Activated T-cell treated with anti-CD3 and anti-CD28 coated beads, Interleukin-2, amount 50 U/mL, for 48 hours (primary cell): ENCODE measurements at regions not wholly inside any gene's neighbourhood (a gene's known extent, or its start where the extent isn't known, plus 50 kb on each side); places are given as distances from the start of the nearest gene placed in this dataset.
"Not testable (repeated sequence)": the region's sequence is repeated elsewhere in the genome, so short reads cannot be mapped to it uniquely, and the experiment has no call there.

ENCODE experiments used
- DNase-seq, 2 experiments: peaks; one replicate each; pipeline ENCODE4 v3.0.0-alpha.2; 2020

GRCh38 chr4:31022702-31023101 is 302.5 kb downstream of the PCDH7 start:
- DNase-seq = no peak

GRCh38 chr4:31023109-31023508 is 302.9 kb downstream of the PCDH7 start:
- DNase-seq = no peak

- DNase-seq = no peak
Measured at GRCh38 chr4:31023742-31024141, 303.6 kb downstream of the PCDH7 start.

DNA sequence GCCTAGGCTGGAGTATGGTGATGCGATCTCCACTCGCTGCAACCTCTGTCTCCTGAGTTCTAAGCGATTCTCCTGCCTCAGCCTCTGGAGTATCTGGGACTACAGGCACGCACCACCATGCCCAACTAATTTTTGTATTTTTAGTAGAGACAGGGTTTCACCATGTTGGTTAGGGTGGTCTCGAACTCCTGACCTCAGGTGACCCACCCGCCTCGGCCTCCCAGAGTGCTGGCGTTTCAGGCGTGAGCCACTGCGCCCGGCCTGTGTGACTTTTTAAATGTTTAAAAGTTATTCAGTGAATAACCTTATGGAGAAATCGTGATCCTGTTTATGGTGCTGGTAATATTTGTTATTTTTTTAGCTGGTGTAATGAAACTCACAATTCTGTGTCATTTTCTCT is 304.6 kb downstream of the PCDH7 start:
- DNase-seq = not testable (repeated sequence)

GRCh38 chr4:31026256-31026655 is 306.1 kb downstream of the PCDH7 start:
- no peak for DNase-seq

DNA sequence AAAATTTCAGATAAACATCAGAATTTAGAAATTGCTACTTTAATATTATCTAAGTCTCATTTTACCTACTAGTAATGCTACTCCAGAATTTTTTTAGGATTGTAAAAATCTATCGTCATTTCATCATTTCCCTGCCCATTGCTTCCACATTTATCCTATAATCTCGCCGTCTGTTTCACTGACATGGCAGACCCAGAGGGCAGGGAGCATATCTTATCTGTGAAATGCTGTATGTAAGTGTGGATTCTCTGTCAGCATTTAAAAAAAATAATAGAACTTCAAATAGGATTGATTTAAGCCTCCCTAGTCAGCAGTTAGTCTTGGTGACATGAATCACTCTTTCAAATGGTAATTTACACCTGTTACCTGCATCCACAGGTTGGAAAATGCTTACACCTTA is 314.4 kb downstream of the PCDH7 start:
- DNase-seq = no peak

- no peak for DNase-seq
Measured at GRCh38 chr4:31035761-31036160, 315.6 kb downstream of the PCDH7 start.

DNA sequence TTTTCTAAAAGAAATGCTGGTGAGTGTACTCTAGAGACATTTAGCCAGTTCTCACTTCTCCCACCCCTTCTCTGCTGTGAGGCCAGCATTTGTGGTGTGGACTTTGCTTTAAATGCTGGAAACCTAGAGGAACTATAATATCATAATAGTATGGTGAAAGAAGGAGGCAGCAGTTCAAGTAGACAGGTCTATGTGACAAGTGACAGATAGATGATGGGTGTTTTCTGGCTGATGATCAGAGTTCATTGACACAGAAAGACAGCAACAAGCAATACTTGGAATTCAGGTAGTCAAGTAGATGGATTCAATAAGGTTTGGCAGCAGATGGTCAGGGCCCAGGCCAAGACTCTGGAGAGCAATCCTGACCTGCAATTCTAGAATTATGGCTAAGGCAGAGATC is 317.5 kb downstream of the PCDH7 start:
- no peak for DNase-seq

DNA sequence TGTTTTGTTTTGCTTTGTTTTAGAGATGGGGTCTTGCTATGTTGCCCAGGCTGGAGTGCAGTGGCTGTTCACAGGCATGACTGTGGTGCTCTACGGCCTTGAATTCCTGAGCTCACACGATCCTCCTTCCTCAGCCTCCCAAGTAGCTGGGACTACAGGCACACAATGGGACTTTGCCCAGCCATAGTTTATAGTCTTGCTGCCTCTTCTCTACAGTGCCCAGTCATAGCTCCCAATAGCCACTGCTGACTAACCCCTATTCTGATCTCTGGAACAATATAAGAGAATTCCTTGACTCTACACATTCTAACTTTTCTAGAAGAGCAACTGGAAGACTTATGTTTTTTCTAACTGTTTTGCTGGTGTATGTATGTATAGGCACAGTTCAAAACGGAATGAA is 319.2 kb downstream of the PCDH7 start:
- no peak for DNase-seq

DNA sequence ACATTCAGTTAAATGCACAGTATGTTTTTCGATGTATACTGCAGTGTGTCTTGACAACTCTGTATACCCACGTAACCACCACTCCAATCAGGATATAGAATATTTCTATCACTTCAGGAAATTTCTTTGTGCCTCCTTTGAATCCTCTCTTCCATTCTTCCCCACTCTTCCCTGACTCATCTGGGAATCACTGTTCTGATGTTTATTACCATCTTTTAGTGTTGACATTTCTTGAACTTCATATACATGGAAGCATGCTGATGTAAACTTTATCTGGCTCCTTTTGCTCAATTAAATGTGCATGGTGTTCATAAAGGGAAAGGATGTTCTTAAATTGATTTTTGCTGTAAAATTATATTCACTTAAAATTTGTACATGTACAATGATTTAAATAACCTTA is 319.9 kb downstream of the PCDH7 start:
- no peak for DNase-seq

DNA sequence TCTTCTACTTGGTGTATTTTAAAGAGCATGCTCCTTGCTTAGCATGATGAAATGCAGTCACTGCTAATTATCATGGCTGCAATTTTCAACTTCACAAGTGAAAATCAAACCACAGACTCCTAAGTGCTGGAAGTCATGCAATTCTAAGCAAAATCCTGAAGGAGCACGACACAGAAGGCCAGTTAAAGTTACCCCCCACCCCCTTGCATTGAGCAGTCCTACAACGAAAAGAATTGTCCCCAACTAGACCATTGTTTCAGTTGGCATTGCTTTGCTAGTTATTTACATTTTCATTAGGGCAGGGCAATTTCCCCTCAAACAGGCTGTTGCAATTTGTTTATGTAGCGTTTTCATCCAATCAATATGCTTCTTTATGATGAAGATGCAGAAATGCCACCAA is 321.2 kb downstream of the PCDH7 start:
- DNase-seq = no peak

GRCh38 chr4:31041853-31042252 is 321.7 kb downstream of the PCDH7 start:
- no peak for DNase-seq

DNA sequence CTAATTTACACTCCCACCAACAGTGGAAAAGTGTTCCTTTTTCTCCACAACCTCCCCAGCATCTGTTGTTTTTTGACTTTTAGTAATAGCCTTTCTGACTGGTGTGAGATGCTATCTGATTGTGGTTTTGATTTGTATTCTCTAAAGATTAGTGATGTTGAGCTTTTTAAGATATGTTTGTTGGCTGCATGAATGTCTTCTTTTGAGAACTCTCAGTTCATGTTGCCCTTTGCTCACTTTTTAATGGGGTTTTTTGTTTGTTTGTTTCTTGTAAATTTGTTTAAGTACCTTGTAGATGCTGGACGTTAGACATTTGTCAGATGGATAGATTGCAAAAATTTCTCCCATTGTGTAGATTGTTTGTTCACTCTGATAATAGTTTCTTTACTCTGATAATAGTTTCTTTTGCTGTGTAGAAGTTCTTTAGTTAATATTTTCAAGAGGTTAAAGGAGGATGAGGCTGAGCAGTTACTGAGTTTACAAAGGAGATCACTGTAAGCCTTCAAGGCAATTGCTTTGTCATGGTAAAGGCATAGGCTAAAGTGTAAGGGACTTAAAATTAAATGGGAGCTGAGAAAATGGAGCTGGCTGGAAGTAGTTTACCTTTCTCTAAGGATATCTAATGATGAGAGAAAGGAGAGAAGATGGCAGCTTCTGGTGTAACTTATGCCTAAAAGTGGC is 323.4 kb downstream of the PCDH7 start:
- no peak for DNase-seq

DNA sequence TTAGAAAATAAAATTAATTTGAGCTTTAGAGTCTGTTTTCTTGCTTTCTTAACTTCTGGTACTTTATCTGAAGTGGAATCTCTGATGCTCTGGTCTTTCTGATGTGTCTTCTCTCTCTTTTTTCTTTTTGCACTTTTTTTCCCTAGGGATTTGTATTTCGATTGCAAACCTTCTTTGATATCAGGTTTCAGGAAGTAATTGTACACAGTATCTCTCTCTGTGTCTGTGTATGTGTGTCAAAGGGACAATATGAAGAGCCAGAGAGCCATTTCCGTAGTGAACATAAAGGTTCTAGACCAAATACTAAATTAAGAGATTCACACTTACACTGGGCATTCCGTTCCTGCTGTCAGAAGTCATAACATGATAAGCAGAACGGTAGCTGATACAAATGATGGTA is 325.0 kb downstream of the PCDH7 start:
- no peak for DNase-seq

DNA sequence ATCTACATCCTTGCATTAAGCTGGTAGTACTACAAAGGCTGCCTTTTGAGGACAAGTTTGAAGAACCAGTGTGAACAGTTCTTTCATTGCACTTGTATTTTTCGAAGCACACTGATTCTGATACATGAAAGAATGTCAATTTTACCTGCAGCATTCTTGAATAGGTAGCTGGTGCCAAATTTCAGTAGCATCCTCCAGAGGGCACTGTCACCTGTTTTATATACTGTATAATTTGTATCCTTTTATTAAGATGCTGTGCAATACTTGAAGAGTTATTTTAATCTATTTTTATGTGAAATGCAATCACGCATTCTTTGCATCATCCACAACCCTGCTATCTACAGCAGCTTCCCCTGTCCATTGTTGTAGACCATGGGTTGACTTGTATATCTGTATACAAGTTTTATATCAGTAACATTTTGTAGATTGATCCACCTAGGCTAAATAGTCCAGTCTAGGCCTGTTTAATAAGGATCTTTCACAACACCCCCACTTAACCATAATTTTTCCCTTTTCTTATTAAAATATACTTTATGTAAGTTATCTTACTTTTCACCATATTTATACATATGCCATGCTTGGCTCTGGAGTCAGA is 325.7 kb downstream of the PCDH7 start:
- no peak for DNase-seq

DNA sequence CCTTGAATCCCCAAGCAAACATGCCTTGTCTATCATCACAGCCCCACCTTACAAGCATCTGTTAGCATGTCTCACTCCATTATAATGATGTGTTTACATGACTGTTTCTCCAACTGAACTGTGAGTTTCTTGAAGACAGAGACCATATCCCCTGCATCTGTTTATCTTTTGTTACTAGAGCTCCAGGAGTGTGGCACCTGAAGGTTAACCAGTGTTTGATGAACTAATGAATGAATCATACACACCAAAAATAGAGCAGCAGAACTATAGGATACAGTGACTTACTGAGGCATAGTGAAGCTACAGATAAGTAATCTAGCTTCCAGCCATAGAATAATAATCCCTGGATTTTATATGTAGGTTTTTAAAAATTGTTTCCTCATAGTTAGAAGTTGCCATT is 331.0 kb downstream of the PCDH7 start:
- no peak for DNase-seq

DNA sequence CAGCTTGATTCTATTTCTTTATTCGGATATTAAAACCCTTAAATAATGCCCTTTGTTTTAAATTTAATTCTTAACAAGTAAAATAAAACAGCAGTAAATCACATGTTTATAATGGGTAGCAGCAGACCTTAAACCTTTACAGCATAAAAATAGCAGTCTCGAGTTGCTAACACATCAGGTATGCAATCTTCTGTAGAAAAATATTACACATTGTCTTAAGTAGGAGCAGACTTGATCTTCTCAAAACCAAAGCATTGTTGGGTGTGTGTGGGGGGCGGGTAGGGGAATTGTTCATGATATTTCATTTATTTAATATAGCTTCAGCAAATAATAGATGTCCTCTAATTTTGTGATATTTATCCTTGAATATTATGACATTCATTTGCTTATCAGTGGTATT is 331.4 kb downstream of the PCDH7 start:
- no peak for DNase-seq

DNA sequence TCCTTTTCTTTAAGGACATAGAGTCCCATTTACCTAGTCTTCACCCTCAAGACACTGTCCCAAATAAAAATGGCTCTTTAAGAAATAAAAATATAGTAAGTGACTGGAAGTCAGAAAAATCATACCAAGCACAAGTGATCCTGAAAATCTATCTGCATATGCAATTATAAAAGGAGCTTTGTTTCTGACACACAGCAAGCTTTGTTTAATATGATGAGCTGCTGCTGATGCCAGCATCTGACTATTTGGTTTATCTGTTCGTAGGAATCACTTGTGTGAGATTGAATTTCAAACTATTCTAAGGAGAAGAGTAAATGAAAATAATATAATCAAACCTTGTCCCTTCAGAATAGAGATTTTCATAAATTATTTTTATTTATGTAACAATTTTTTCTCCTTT is 332.4 kb downstream of the PCDH7 start:
- no peak for DNase-seq

GRCh38 chr4:31053451-31053850 is 333.3 kb downstream of the PCDH7 start:
- no peak for DNase-seq

- no peak for DNase-seq
Measured at GRCh38 chr4:31054295-31054694, 334.1 kb downstream of the PCDH7 start.

DNA sequence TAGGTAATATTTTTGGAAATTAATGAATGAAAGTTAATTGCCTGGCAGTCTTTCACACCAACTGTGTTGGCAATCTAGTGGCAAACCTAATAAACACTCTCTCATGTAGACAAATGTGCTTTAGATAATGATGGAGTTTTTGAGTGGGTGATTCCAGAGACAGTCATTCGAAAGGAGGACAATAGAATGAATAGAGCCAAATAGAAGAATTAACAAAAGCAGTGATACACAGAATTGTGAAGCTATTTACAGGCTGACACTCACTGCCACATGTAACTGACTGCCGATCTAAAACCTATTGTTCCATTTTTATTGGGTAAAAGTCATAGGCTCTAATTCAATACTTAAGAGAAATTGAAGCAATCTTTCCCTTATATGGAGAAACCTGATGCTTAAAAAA is 338.5 kb downstream of the PCDH7 start:
- no peak for DNase-seq

- DNase-seq = no peak
Measured at GRCh38 chr4:31059753-31060522, 339.8 kb downstream of the PCDH7 start.

GRCh38 chr4:31065086-31065485 is 344.9 kb downstream of the PCDH7 start:
- no peak for DNase-seq
